ENCODE measurements at regions not wholly inside any gene's neighbourhood (a gene's known extent, or its start where the extent isn't known, plus 50 kb on each side); places are given as distances from the start of the nearest gene placed in this dataset.
A peak's percentile ranks its signal among the peaks of the same experiment; 100 is the strongest.

DNA sequence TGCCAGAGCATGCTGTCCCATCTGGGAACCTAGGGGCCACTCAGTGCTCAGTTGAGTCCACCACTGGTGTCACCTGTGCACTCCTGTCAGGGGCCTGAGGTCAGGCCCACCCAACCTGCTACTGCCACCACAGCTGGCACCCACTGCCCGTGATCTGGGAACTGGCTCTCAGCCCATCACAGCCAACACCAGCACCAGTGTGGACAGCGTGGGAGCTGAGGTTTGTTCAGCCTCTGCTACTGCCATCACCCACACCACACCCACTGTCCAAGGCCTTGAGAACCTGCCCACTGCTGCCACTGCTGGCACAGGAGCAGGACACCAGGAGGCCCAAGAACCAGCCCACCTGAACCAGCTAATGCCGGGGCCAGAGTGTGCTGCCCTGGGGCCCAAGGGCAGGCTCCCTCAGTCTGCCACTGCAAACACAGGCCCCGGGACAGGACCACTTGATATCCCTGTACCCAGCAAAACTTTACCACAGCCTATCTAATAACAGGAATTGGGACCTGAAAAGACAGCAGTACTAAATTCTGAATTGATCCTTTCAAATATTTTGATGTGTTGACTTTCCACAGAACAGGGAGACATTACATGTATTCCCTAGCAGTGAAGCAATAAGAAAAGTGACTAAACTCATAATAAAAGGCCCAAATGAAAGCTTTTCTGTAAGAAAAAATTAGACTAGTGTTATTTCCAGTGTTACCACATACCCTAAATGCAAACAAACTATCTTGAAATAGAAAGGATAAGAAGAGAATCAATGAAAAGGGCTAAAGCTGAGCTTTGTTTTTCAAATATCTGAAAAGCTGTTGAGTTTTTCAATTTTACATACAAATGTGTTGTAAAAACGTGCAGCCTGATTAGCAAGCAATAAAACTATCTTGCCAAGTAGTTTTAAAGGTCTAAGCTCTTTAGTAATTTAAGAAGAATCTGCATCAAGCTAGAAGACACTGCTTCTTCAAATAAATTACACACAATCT is 640.7 kb downstream of the METTL4 start:
- intact Hi-C loops (cut with DNase I, micrococcal nuclease), result no loop called here
- DNase-seq, result no peak

DNA sequence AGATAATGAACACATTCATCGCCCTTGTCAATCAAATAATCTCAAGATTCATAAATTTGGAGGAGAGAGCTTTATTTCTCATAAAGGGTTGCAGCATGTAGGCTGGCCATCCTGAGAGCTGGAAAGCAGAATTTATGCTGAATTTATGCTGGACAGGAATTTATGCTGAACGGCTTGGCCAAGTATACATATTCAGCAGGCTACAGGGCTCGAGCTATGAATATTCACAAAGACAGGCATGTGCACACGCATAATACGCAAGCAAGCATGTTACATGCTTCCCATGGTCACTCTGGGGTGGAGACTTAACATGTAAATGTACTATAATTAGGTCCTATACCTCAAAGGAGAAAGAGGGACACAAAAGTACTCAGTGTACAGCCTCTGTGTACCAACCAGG is 618.8 kb downstream of the METTL4 start:
- POLR2A ChIA-PET, result no interaction called here
- no peak for ATAC-seq (ENCODE audit: poor library complexity)
- intact Hi-C loops (cut with DNase I, micrococcal nuclease), result no loop called here
- Histone ChIP-seq H3K36me3 (ENCODE audit: insufficient read depth, low read length) (no peaks in the 10 kb centered on the region), H3K27me3 (ENCODE audit: control insufficient read depth in 1 of 2, insufficient read depth in 2 of 2, low read length in 2 of 2) (no peaks in the 10 kb centered on the region), H3K4me3 (ENCODE audit: low read length) (no peak overlapping the region), H3K9me3 (ENCODE audit: control insufficient read depth in 1 of 2, insufficient read depth in 1 of 2, low read length in 2 of 2) (peaks cover 0 to 16% of the 10 kb centered on the region in 2 experiments), H3K27ac (ENCODE audit: low read depth in 1 of 2, low read length in 2 of 2) (no peak overlapping the region), H3K4me1 (ENCODE audit: insufficient read depth, low read length) (no peaks in the 10 kb centered on the region)
- CTCF ChIA-PET, result no interaction called here
- H3K27ac Mint-ChIP-seq, result no peak overlapping the region
- H3K4me3 Mint-ChIP-seq, result no peak overlapping the region
- H3K4me1 Mint-ChIP-seq (ENCODE audit: low read depth), result no peaks in the 10 kb centered on the region
- no peaks in the 10 kb centered on the region for H3K9me3 Mint-ChIP-seq
- TF ChIP-seq, protein P1, sequence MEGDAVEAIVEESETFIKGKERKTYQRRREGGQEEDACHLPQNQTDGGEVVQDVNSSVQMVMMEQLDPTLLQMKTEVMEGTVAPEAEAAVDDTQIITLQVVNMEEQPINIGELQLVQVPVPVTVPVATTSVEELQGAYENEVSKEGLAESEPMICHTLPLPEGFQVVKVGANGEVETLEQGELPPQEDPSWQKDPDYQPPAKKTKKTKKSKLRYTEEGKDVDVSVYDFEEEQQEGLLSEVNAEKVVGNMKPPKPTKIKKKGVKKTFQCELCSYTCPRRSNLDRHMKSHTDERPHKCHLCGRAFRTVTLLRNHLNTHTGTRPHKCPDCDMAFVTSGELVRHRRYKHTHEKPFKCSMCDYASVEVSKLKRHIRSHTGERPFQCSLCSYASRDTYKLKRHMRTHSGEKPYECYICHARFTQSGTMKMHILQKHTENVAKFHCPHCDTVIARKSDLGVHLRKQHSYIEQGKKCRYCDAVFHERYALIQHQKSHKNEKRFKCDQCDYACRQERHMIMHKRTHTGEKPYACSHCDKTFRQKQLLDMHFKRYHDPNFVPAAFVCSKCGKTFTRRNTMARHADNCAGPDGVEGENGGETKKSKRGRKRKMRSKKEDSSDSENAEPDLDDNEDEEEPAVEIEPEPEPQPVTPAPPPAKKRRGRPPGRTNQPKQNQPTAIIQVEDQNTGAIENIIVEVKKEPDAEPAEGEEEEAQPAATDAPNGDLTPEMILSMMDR (IDR thresholded peaks at IDR 0.05), result no peak
- no peak for DNase-seq
- H3K36me3 Mint-ChIP-seq (ENCODE audit: low read depth), result no peaks in the 10 kb centered on the region
- H3K27me3 Mint-ChIP-seq, result no peaks in the 10 kb centered on the region

More for the DNA sequence above, 640.7 kb downstream of the METTL4 start:
- H3K4me1 Mint-ChIP-seq (ENCODE audit: low read depth), result no peaks in the 10 kb centered on the region
- no peaks in the 10 kb centered on the region for H3K36me3 Mint-ChIP-seq (ENCODE audit: low read depth)
- H3K27ac Mint-ChIP-seq, result no peak overlapping the region
- H3K36me3 ChIP-seq (ENCODE audit: insufficient read depth, low read length), result no peaks in the 10 kb centered on the region
- CTCF ChIA-PET, result no interaction called here
- no peaks in the 10 kb centered on the region for H3K27me3 Mint-ChIP-seq
- TF ChIP-seq, protein P1 (IDR thresholded peaks at IDR 0.05), result no peak
- no peaks in the 10 kb centered on the region for H3K4me1 ChIP-seq (ENCODE audit: insufficient read depth, low read length)
- H3K4me3 ChIP-seq (ENCODE audit: low read length), result no peak overlapping the region
- H3K9me3 Mint-ChIP-seq, result peaks cover 2% of the 10 kb centered on the region
- H3K4me3 Mint-ChIP-seq, result no peak overlapping the region
- no peak overlapping the region for H3K27ac ChIP-seq (ENCODE audit: low read depth in 1 of 2, low read length in 2 of 2)
- H3K9me3 ChIP-seq (ENCODE audit: control insufficient read depth in 1 of 2, insufficient read depth in 1 of 2, low read length in 2 of 2), result peaks cover 0 to 16% of the 10 kb centered on the region in 2 experiments
- POLR2A ChIA-PET, result no interaction called here
- no peaks in the 10 kb centered on the region for H3K27me3 ChIP-seq (ENCODE audit: control insufficient read depth in 1 of 2, insufficient read depth in 2 of 2, low read length in 2 of 2)
- no peak for ATAC-seq (ENCODE audit: poor library complexity)

GRCh38 chr18:1954583-1955312 is 616.6 kb downstream of the METTL4 start:
- H3K36me3 Mint-ChIP-seq (ENCODE audit: low read depth), result no peaks in the 10 kb centered on the region
- intact Hi-C loops (cut with DNase I, micrococcal nuclease), result no loop called here
- TF ChIP-seq, protein P1 (IDR thresholded peaks at IDR 0.05), result no peak
- DNase-seq (peak in 1 of 14 experiments; percentile 2), ATAC-seq (ENCODE audit: poor library complexity) (no peak)
- no peaks in the 10 kb centered on the region for H3K4me1 Mint-ChIP-seq (ENCODE audit: low read depth)
- Histone ChIP-seq H3K4me3 (ENCODE audit: low read length) (no peak overlapping the region), H3K27ac (ENCODE audit: low read depth in 1 of 2, low read length in 2 of 2) (no peak overlapping the region), H3K9me3 (ENCODE audit: control insufficient read depth in 1 of 2, insufficient read depth in 1 of 2, low read length in 2 of 2) (peaks cover 0 to 16% of the 10 kb centered on the region in 2 experiments), H3K27me3 (ENCODE audit: control insufficient read depth in 1 of 2, insufficient read depth in 2 of 2, low read length in 2 of 2) (no peaks in the 10 kb centered on the region), H3K4me1 (ENCODE audit: insufficient read depth, low read length) (no peaks in the 10 kb centered on the region), H3K36me3 (ENCODE audit: insufficient read depth, low read length) (no peaks in the 10 kb centered on the region)
- ChIA-PET CTCF (no interaction called here), POLR2A (no interaction called here)
- no peaks in the 10 kb centered on the region for H3K27me3 Mint-ChIP-seq
- H3K4me3 Mint-ChIP-seq, result no peak overlapping the region
- H3K9me3 Mint-ChIP-seq, result no peaks in the 10 kb centered on the region
- no peak overlapping the region for H3K27ac Mint-ChIP-seq
